GM12878 (cell line): ENCODE measurements at regions not wholly inside any gene's neighbourhood (a gene's known extent, or its start where the extent isn't known, plus 50 kb on each side); places are given as distances from the start of the nearest gene placed in this dataset.

ENCODE experiments used
- BCL11A ChIP-seq: IDR thresholded peaks from 2 replicates; pipeline ENCODE4 v1.6.1; 2011; ENCODE audit warnings: low read depth, low read length
- ETV6 ChIP-seq, 2 experiments: fragments of 450-650 bp in 1 of 2; IDR thresholded peaks in 1 of 2; conservative IDR thresholded peaks in 1 of 2; 2 replicates each; pipeline ENCODE4 v1.6.1; 2014; ENCODE audit warnings: antibody characterized with exemption in 1 of 2, borderline replicate concordance in 1 of 2, low read depth in 1 of 2, mild to moderate bottlenecking in 1 of 2, moderate library complexity in 1 of 2
- EZH2 ChIP-seq: IDR thresholded peaks from 2 replicates; pipeline ENCODE4 v1.6.1; 2012; ENCODE audit warnings: low read depth, mild to moderate bottlenecking, control low read depth, inconsistent platforms, low read length, borderline replicate concordance; ENCODE audit not compliant: control insufficient read depth
- HDAC2 ChIP-seq: fragments of 200-600 bp; sonication (generic); IDR thresholded peaks from 2 replicates; pipeline ENCODE4 v1.6.1; 2017
- REST ChIP-seq: IDR thresholded peaks from 2 replicates; pipeline ENCODE4 v1.6.1; 2012; ENCODE audit warnings: mild to moderate bottlenecking, low read depth, low read length
- RFX5 ChIP-seq: IDR thresholded peaks from 2 replicates; pipeline ENCODE4 v1.6.1; 2011; ENCODE audit warnings: low read depth, low read length, improper control_type of control experiment
- ZBTB40 ChIP-seq: fragments of 450-650 bp; IDR thresholded peaks from 2 replicates; pipeline ENCODE4 v1.6.1; 2016; ENCODE audit warnings: mild to moderate bottlenecking, moderate library complexity, borderline replicate concordance

GRCh38 chr6:166742981-166743380 lies 115.9 kb upstream of the RPS6KA2 start:
- TF ChIP-seq RFX5, result no peak
- TF ChIP-seq REST, result no peak
- no peak for TF ChIP-seq BCL11A
- no peak for TF ChIP-seq HDAC2
- TF ChIP-seq ZBTB40, result no peak
- TF ChIP-seq EZH2, result no peak
- no peak for TF ChIP-seq ETV6 (conservative IDR thresholded peaks at IDR 0.05 in 1 of 2, IDR thresholded peaks at IDR 0.05 in 1 of 2; ENCODE audit: borderline replicate concordance in 1 of 2, low read depth in 1 of 2)
